Fibroblast of skin of scalp (primary cell): ENCODE measurements at regions not wholly inside any gene's neighbourhood (a gene's known extent, or its start where the extent isn't known, plus 50 kb on each side); places are given as distances from the start of the nearest gene placed in this dataset.
"Not testable (repeated sequence)": the region's sequence is repeated elsewhere in the genome, so short reads cannot be mapped to it uniquely, and the experiment has no call there.

Experiments
- DNase-seq: peaks from one replicate; pipeline ENCODE4 v3.0.0-alpha.2; 2013

DNA sequence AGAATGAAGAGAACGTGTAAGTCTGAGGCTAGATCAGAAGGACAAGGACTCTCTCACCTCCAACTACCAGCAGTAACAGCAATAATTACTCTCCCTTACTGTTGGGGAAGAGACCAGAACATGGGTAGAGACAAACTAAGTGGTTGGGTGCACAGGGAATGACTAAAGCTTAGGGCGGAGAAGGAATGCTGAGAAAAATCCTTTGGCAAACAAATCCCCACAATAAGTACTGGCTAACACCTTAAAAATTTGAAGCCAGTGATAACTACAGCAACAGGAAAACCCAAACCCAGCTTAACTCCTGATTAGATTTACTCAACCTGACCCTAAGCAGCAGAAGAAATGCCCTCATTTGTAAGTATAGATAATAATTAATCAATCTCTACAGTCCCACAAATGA, 759.0 kb downstream of the AACS start:
- DNase-seq, result no peak

GRCh38 chr12:125835852-125836251, 770.6 kb downstream of the AACS start:
- no peak for DNase-seq

- DNase-seq, result no peak
Observed at GRCh38 chr12:125836647-125837046, 771.4 kb downstream of the AACS start.

DNA sequence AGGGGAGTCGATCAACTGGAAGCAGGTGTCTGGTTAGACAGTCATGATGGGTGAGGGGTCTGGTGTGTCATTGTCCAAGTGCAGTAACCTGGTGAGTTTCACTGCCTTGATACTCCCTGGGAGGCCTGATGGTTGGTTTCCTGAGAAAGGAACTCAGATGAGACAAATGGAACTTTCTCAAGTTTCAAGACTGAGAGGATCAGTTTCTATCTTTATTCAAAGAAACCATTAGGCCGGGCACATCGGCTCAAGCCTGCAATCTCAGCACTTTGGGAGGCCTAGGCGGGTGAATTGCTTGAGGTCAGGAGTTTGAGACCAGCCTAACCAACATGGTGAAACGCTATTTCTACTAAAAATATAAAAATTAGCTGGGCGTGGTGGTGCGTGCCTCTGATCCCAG, 776.1 kb downstream of the AACS start:
- DNase-seq, result no peak

- DNase-seq, result no peak
Observed at GRCh38 chr12:125852116-125852515, 786.9 kb downstream of the AACS start.

DNA sequence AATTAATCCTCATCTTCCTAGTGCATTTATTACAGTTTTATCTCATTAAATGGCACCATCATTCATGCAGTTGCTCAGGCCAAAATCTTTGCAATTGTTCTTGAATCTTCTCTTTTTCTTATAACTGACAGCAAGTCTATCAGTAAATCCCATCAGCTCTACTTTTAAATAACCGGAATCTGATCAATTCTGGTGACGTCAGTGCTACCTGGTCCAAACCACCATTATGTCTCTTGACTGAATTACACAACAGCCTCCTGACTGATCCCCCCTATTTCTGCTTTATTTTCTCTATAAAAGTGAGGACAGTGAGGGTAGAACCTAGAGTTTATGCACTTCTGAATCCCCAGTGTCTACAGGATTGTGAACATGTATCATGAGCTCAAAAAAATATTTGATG, 787.4 kb downstream of the AACS start:
- no peak for DNase-seq

- DNase-seq, result no peak
Observed at GRCh38 chr12:125853670-125854069, 788.4 kb downstream of the AACS start.

GRCh38 chr12:125856366-125856765, 791.1 kb downstream of the AACS start:
- no peak for DNase-seq

GRCh38 chr12:125856896-125857295, 791.7 kb downstream of the AACS start:
- no peak for DNase-seq

GRCh38 chr12:125860672-125861288, 795.5 kb downstream of the AACS start:
- DNase-seq, result no peak

DNA sequence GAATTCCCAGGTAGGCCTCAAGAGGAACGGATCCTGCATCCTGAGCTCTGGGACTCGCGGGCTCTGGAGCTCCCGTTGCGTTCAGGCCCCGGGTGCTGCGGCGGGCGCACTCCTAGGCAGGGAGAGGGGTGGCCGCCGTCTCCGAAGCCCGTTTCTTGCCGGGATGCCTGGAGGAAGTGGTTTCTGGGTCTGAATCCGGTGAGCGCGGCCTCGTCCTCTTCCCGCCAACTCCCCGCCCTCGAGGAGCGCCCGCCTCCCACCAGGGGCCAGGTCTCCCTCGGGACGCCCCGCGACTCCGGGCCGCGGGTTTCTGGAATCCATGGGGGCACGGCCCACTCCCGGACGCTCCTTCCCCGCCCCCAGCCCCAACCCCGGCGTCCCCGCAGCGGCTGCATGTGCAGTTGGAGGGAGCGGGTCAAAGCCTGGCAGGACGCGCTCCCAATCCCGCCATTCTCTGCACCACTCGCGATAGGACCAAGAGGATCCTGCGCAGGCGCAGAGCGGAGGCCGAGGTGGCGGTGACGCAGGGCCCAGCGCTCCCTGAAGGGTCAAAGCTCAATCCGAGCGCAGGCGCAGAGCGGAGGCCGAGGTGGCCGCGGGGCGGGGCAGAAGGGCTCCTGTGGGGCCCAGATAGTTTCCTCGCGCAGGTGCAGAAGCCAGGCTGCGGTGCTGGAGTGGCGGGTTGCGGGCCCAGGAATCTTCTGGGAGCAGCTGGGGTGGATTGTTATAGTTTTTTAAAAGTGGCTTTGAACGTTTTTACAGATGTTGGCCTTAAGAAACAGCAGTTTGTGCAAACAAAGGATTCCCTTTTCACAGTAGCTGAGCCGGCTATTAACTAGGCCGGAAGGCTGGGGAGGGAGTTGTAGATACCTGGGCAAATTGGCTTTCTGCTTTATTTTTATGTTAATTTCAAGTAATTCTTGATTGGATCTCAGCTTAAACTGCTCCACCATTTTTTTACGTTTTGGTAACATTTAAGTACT, 796.4 kb downstream of the AACS start:
- no peak for DNase-seq

- not testable (repeated sequence) for DNase-seq
Observed at GRCh38 chr12:125865236-125865635, 800.0 kb downstream of the AACS start.

GRCh38 chr12:125871811-125872594, 806.8 kb downstream of the AACS start:
- DNase-seq, result no peak

DNA sequence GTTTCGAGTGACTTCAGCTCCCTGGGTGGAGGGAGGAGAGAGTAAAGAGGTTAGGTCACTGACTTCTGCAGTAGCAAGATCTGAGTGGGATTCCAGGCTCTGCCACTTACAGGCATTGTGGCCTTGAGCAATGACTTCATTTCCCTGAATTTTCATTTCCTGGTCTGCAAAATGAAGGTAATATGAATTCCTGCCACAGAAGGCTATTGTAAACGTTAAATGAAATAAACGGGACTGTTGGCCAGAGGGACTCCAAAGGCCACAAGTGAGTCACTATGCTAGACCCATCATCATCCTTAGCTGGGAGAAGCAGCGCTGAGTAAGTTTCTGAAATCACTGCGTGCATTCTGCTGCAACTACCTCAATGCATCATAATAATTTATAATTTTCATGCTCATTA, 807.8 kb downstream of the AACS start:
- no peak for DNase-seq

GRCh38 chr12:125878483-125878882, 813.2 kb downstream of the AACS start:
- DNase-seq, result no peak

DNA sequence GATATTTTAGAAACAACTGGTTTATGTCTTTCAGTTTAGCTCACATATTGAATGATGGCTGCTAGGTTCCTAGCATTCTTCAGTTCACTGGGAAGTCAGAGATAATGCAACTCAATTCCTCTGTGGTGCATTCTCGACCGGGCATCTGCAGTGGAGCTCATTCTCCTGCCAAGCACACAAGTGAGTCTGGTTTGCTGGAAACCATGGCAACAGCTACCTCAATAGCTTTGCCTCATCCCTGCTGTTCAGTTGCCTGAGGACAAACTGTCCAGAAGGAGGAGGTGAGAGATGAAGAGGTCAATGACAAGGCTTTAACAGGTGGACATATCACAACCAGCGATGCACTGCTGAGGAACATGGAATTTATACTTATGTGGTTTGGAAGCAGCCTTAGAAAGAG, 816.9 kb downstream of the AACS start:
- no peak for DNase-seq

GRCh38 chr12:125888921-125889320, 823.7 kb downstream of the AACS start:
- DNase-seq, result no peak

DNA sequence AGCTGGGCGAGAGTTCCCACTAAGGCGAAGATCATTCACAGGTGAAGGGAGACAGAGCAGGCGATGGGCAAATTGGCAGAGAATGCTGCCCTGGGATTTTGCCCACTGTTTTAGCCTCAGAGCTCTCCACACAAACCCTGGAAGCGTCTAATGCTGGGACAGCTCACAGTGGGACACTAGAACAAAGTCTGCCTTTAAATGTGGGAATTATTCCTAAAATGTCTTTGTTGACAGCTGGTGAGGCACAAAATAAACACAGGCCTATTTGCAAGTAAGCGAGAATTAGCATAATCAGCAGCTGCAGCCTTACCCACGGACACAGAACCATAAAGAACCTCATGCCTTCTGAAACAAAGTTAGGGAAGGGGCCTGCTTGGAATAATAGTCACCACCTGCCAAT, 824.5 kb downstream of the AACS start:
- DNase-seq, result no peak

DNA sequence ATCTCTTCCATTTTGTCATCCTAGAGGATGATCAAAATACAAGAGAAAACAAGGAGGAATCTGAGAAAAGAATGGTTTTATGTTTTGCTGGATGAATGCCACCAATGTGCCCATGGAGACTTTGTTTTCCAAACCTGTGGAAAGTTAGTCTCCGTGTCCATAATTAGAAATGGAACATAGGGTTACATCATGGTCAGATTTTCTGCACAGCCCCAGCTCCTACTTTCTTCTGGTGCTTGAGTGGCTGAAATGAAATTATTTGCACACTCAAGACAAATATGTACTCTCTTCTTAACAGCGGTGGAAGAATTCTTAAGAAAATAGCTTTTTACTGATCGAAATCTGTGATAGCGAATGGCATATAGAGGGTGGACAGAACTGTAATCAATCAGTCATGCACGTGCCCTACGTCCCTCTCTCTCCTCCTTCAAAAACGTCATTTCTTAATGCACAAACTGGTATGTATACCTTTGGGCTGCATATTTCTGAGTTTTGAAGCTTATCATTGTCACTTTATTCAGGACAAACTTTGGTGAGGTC, 825.2 kb downstream of the AACS start:
- DNase-seq, result no peak

DNA sequence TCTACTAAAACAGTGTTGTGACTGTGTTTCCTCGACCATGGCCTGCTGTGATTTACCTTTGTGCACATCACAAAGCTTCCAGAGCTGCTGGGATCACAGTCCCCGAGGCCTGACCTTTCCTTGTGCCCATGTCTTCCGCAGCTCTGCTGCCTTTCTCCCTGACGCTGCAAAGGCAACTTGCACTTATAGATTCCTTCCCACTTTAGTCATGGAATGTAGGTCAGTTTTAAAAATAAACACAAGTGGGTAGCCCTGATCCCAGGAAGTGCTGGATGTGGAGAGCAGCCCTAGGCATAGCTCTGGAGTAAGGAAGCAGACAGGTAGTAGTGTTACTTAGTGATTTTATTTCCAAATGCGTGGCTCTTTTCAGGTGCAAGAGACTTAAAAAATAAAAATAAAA, 825.7 kb downstream of the AACS start:
- peak; percentile 1 for DNase-seq

- DNase-seq, result no peak
Observed at GRCh38 chr12:125892276-125892675, 827.0 kb downstream of the AACS start.

DNA sequence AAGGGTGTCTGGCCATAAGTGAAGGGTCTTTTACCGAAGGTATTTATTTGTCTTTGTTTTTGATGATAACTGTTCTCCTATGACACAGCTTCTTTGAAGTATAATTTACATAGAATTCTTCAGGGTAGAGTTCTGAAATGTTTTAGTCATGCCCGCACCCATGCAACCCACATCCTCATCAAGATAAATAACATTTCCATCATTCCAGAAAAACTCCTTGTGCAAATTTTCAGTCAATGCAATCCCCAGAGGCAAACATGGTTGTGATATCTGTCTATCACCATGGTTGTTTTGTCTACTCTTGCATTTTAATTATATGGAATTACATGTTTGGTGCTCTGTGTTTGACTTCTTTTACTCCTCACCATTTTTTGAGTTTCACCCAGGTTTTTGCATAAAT, 837.8 kb downstream of the AACS start:
- DNase-seq, result no peak

DNA sequence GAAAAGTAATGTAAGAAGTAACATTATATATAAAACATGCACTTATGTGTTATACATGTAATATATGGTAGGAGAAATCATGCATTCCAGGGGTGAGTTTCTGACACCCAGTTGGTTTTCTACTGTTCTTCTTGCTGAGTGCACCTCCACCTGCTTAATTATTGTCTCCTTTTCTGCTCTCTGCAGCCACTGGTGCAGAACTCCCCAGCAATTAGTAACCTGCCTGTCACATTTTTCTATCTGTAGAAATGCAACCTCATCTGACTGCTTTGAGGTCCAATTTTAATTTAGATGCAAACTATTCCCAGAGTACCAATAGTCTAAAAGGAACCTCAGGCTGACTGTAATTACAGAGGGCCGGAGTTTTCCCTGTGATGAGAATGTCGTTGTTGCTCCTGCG, 842.1 kb downstream of the AACS start:
- DNase-seq, result no peak
